ENCODE measurements at regions not wholly inside any gene's neighbourhood (a gene's known extent, or its start where the extent isn't known, plus 50 kb on each side); places are given as distances from the start of the nearest gene placed in this dataset.

- TF ChIP-seq TOX (CRISPR knock-in tag; IDR thresholded peaks at IDR 0.05; ENCODE audit: borderline replicate concordance), result no peak
- TF ChIP-seq BACH2 (CRISPR knock-in tag; IDR thresholded peaks at IDR 0.05; ENCODE audit: borderline replicate concordance), result no peak
- TF ChIP-seq ISL1 (CRISPR knock-in tag; IDR thresholded peaks at IDR 0.05), result no peak
- no peak for TF ChIP-seq OSR1 (CRISPR knock-in tag; IDR thresholded peaks at IDR 0.05)
- no peak for TF ChIP-seq ZFP3 (CRISPR knock-in tag; IDR thresholded peaks at IDR 0.05)
- TF ChIP-seq ARNTL (CRISPR knock-in tag; IDR thresholded peaks at IDR 0.05; ENCODE audit: borderline replicate concordance, low read depth), result no peak
These were observed 263.7 kb downstream of the OMA1 start (continued) for GRCh38 chr1:58282623-58283387.

- TF ChIP-seq ZNF8 (CRISPR knock-in tag; IDR thresholded peaks at IDR 0.05) (no peak), OSR1 (CRISPR knock-in tag; IDR thresholded peaks at IDR 0.05) (no peak), TOX (CRISPR knock-in tag; IDR thresholded peaks at IDR 0.05; ENCODE audit: borderline replicate concordance) (no peak), ZC3H10 (CRISPR knock-in tag; IDR thresholded peaks at IDR 0.05) (no peak), TCF4 (CRISPR knock-in tag; IDR thresholded peaks at IDR 0.05; ENCODE audit: borderline replicate concordance) (no peak), GLIS3 (CRISPR knock-in tag; IDR thresholded peaks at IDR 0.05) (no peak), RARB (CRISPR knock-in tag; IDR thresholded peaks at IDR 0.05) (no peak)
- ATAC-seq, result no peak
These were observed 280.3 kb downstream of the OMA1 start for GRCh38 chr1:58266242-58266641.

- no peak for TF ChIP-seq PATZ1 (CRISPR knock-in tag; IDR thresholded peaks at IDR 0.05; ENCODE audit: borderline replicate concordance)
- no peak for TF ChIP-seq GLIS3 (CRISPR knock-in tag; IDR thresholded peaks at IDR 0.05)
- no peak for TF ChIP-seq TOX (CRISPR knock-in tag; IDR thresholded peaks at IDR 0.05; ENCODE audit: borderline replicate concordance)
- no peak for TF ChIP-seq PPARA (CRISPR knock-in tag; IDR thresholded peaks at IDR 0.05; ENCODE audit: borderline replicate concordance)
- no peak for TF ChIP-seq TSHZ2 (CRISPR knock-in tag; IDR thresholded peaks at IDR 0.05)
- no peak for TF ChIP-seq ARNTL (CRISPR knock-in tag; IDR thresholded peaks at IDR 0.05; ENCODE audit: borderline replicate concordance, low read depth)
- no peak for TF ChIP-seq CSDC2 (CRISPR knock-in tag; IDR thresholded peaks at IDR 0.05)
- TF ChIP-seq SNAI2 (CRISPR knock-in tag; IDR thresholded peaks at IDR 0.05), result no peak
- TF ChIP-seq ISL1 (CRISPR knock-in tag; IDR thresholded peaks at IDR 0.05), result no peak
- no peak for TF ChIP-seq CSRNP3 (CRISPR knock-in tag; IDR thresholded peaks at IDR 0.05)
- TF ChIP-seq ZFP3 (CRISPR knock-in tag; IDR thresholded peaks at IDR 0.05), result no peak
- no peak for TF ChIP-seq CREB5 (CRISPR knock-in tag; IDR thresholded peaks at IDR 0.05; ENCODE audit: low read depth)
- no peak for TF ChIP-seq ZNF70 (CRISPR knock-in tag; IDR thresholded peaks at IDR 0.05)
- no peak for TF ChIP-seq ZNF565 (CRISPR knock-in tag; conservative IDR thresholded peaks at IDR 0.05; ENCODE audit: low read depth)
- TF ChIP-seq POU6F1 (CRISPR knock-in tag; IDR thresholded peaks at IDR 0.05; ENCODE audit: borderline replicate concordance, low read depth), result no peak
- TF ChIP-seq TCF4 (CRISPR knock-in tag; IDR thresholded peaks at IDR 0.05; ENCODE audit: borderline replicate concordance), result no peak
- TF ChIP-seq RARB (CRISPR knock-in tag; IDR thresholded peaks at IDR 0.05), result no peak
- TF ChIP-seq ESRRG (CRISPR knock-in tag; IDR thresholded peaks at IDR 0.05), result no peak
- ATAC-seq, result no peak
These were observed 282.1 kb downstream of the OMA1 start for GRCh38 chr1:58264462-58264861.
